Suprapubic skin (tissue), 3 donors: ENCODE measurements at regions not wholly inside any gene's neighbourhood (a gene's known extent, or its start where the extent isn't known, plus 50 kb on each side); places are given as distances from the start of the nearest gene placed in this dataset.

Experiments used
- CTCF ChIP-seq, 2 donors: fragments of 200-600 bp in 1 of 2; fragments of 450-650 bp in 1 of 2; sonication (generic) in 1 of 2; IDR thresholded peaks; one replicate each; pipeline ENCODE4 v1.5.1; 2016 to 2019; ENCODE audit warnings: antibody characterized with exemption in 2 of 2, mild to moderate bottlenecking in 1 of 2, moderate library complexity in 1 of 2
- POLR2A ChIP-seq, 2 donors: fragments of 450-650 bp; IDR thresholded peaks; one replicate each; pipeline ENCODE4 v1.6.1; 2017; ENCODE audit warnings: antibody characterized with exemption in 2 of 2, mild to moderate bottlenecking in 2 of 2, moderate library complexity in 2 of 2

DNA sequence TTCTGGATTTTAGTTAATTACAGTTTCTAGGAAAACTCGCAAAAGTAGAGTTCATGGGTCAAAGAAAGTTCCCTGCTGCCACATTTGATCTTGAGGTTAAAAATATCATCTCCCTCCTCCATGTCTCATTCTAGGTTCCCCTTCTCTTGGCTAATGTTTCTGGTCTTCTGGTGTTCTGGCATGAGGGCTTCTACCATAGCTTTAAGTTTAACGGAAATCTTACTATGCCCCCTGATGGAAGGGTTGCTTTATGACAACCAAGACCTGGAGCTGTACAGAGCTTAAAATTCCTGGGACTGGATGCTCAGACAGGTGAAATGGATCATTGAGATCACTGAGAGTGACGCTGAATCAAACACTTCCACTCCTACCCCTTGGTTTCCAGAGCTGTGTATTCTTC lies 1881.7 kb downstream of the MRPL39 start:
- no peak for TF ChIP-seq POLR2A (IDR thresholded peaks at IDR 0.05)
- no peak for TF ChIP-seq CTCF (IDR thresholded peaks at IDR 0.05)
